Keratinocyte (primary cell): ENCODE measurements at regions not wholly inside any gene's neighbourhood (a gene's known extent, or its start where the extent isn't known, plus 50 kb on each side); places are given as distances from the start of the nearest gene placed in this dataset.

Experiments
- DNase-seq: peaks from one replicate; pipeline ENCODE4 v3.0.0-alpha.2; 2011; ENCODE audit warnings: low read depth, missing footprints, low spot score
- FAIRE-seq: peaks from 2 replicates; lab custom pipeline; 2011; peaks lifted over from hg19 to GRCh38; lab: Jason Lieb, UNC
- H2AFZ ChIP-seq: 2 replicates; pipeline ENCODE4 v1.6.0; 2012; ENCODE audit warnings: low read length, control low read depth, inconsistent platforms; ENCODE audit not compliant: control insufficient read depth
- H3K27ac ChIP-seq: 2 replicates; pipeline ENCODE4 v1.5.1; 2011; ENCODE audit warnings: low read length; ENCODE audit not compliant: control insufficient read depth, insufficient read depth
- H3K27me3 ChIP-seq: 3 replicates; pipeline ENCODE4 v1.6.0; 2011; ENCODE audit warnings: low read length; ENCODE audit not compliant: control insufficient read depth, insufficient read depth; ENCODE audit errors: extremely low read depth
- H3K36me3 ChIP-seq, 2 experiments: 2 replicates in 1 of 2; 3 replicates in 1 of 2; pipeline ENCODE4 v1.5.1; 2011; ENCODE audit warnings: low read length in 2 of 2, mild to moderate bottlenecking in 1 of 2; ENCODE audit not compliant: control insufficient read depth in 2 of 2, insufficient read depth in 2 of 2; ENCODE audit errors: extremely low read depth in 1 of 2
- H3K4me1 ChIP-seq: 3 replicates; pipeline ENCODE4 v1.5.1; 2011; ENCODE audit warnings: low read length; ENCODE audit not compliant: control insufficient read depth, insufficient read depth; ENCODE audit errors: extremely low read depth
- H3K4me2 ChIP-seq: 3 replicates; pipeline ENCODE4 v1.6.0; 2011; ENCODE audit warnings: low read depth, low read length; ENCODE audit not compliant: control insufficient read depth, insufficient read depth; ENCODE audit errors: extremely low read depth
- H3K4me3 ChIP-seq, 3 experiments: fragments of 200-600 bp in 1 of 3; sonication (generic) in 1 of 3; 2 replicates in 2 of 3; 3 replicates in 1 of 3; pipeline ENCODE4 v1.5.1; 2011 to 2016; ENCODE audit warnings: low read length in 3 of 3, mild to moderate bottlenecking in 3 of 3, control low read depth in 2 of 3, inconsistent platforms in 1 of 3, low read depth in 1 of 3, mixed read lengths in 1 of 3, mixed run types in 1 of 3, moderate library complexity in 1 of 3; ENCODE audit not compliant: control insufficient read depth in 2 of 3, insufficient read depth in 2 of 3; ENCODE audit errors: extremely low read depth in 1 of 3
- H3K79me2 ChIP-seq: 2 replicates; pipeline ENCODE4 v1.6.0; 2012; ENCODE audit warnings: low read length; ENCODE audit not compliant: control insufficient read depth, insufficient read depth
- H3K9ac ChIP-seq: 3 replicates; pipeline ENCODE4 v1.6.0; 2011; ENCODE audit warnings: low read length; ENCODE audit not compliant: control insufficient read depth, insufficient read depth; ENCODE audit errors: extremely low read depth
- H3K9me1 ChIP-seq: 3 replicates; pipeline ENCODE4 v1.6.0; 2011; ENCODE audit warnings: low read length; ENCODE audit not compliant: control insufficient read depth, insufficient read depth; ENCODE audit errors: extremely low read depth
- H3K9me3 ChIP-seq: 2 replicates; pipeline ENCODE4 v1.5.1; 2012; ENCODE audit warnings: low read depth, low read length; ENCODE audit not compliant: control insufficient read depth
- H4K20me1 ChIP-seq: 3 replicates; pipeline ENCODE4 v1.6.0; 2011; ENCODE audit warnings: low read length; ENCODE audit not compliant: control insufficient read depth, insufficient read depth; ENCODE audit errors: extremely low read depth
- CTCF ChIP-seq, 3 experiments: IDR thresholded peaks in 1 of 3; conservative IDR thresholded peaks in 1 of 3; optimal IDR thresholded peaks in 1 of 3; 2 replicates in 2 of 3; 3 replicates in 1 of 3; pipeline versions ENCODE3 to v1.5.1; 2011; ENCODE audit warnings: low read length in 3 of 3, mild to moderate bottlenecking in 3 of 3, moderate library complexity in 2 of 3, control low read depth in 1 of 3, inconsistent platforms in 1 of 3; ENCODE audit not compliant: insufficient read depth in 2 of 3; ENCODE audit errors: extremely low read depth in 1 of 3
- EZH2 ChIP-seq: IDR thresholded peaks from one replicate; pipeline ENCODE4 v1.6.1; 2012; ENCODE audit warnings: inconsistent platforms, mild to moderate bottlenecking, low read length, moderate library complexity
- dilution Hi-C: fragments of 300-500 bp; cut with MboI; formaldehyde crosslinking; loops from one replicate; pipeline ENCODE4 v1.7.0; 2020; ENCODE audit warnings: low sequenced_read_pairs; ENCODE audit not compliant: extremely low pct_ligation_motif_present

- no peak overlapping the region for H3K4me3 ChIP-seq
- H3K4me2 ChIP-seq, result no peak overlapping the region
- no peaks in the 10 kb centered on the region for H3K9me1 ChIP-seq
- H3K27ac ChIP-seq, result no peak overlapping the region
- FAIRE-seq (no peak), DNase-seq (no peak)
- no peak overlapping the region for H2AFZ ChIP-seq
- dilution Hi-C loops, result no loop called here
- H3K4me1 ChIP-seq, result peaks cover 2% of the 10 kb centered on the region
- H3K9me3 ChIP-seq, result no peaks in the 10 kb centered on the region
- no peaks in the 10 kb centered on the region for H3K36me3 ChIP-seq
- no peaks in the 10 kb centered on the region for H4K20me1 ChIP-seq
- H3K9ac ChIP-seq, result no peak overlapping the region
- H3K27me3 ChIP-seq, result no peaks in the 10 kb centered on the region
- no peak for TF ChIP-seq CTCF (optimal IDR thresholded peaks at IDR 0.05 in 1 of 3, IDR thresholded peaks at IDR 0.05 in 1 of 3, conservative IDR thresholded peaks at IDR 0.05 in 1 of 3; ENCODE audit: extremely low read depth in 1 of 3, insufficient read depth in 2 of 3, low read length in 3 of 3)
- no peak for TF ChIP-seq EZH2
- H3K79me2 ChIP-seq, result no peaks in the 10 kb centered on the region
Observed at GRCh38 chr1:214977700-214978374, 104.7 kb upstream of the KCNK2 start.

- FAIRE-seq, result no peak
- DNase-seq, result no peak
- Histone ChIP-seq H3K4me1 (peaks cover 11% of the 10 kb centered on the region), H3K27ac (no peak overlapping the region), H3K79me2 (no peaks in the 10 kb centered on the region), H4K20me1 (no peaks in the 10 kb centered on the region), H2AFZ (no peak overlapping the region), H3K9ac (no peak overlapping the region), H3K27me3 (no peaks in the 10 kb centered on the region), H3K4me2 (no peak overlapping the region), H3K9me1 (no peaks in the 10 kb centered on the region), H3K9me3 (no peaks in the 10 kb centered on the region), H3K4me3 (no peak overlapping the region), H3K36me3 (no peaks in the 10 kb centered on the region)
- dilution Hi-C loops, result no loop called here
- TF ChIP-seq EZH2 (no peak), CTCF (optimal IDR thresholded peaks at IDR 0.05 in 1 of 3, IDR thresholded peaks at IDR 0.05 in 1 of 3, conservative IDR thresholded peaks at IDR 0.05 in 1 of 3; ENCODE audit: extremely low read depth in 1 of 3, insufficient read depth in 2 of 3, low read length in 3 of 3) (no peak)
Observed at GRCh38 chr1:214979191-214979590, 103.3 kb upstream of the KCNK2 start.
